Ovary (tissue), 3 donors: ENCODE measurements at regions not wholly inside any gene's neighbourhood (a gene's known extent, or its start where the extent isn't known, plus 50 kb on each side); places are given as distances from the start of the nearest gene placed in this dataset.

Experiments
- CTCF ChIP-seq, 3 donors: fragments of 450-650 bp in 2 of 3; fragments of 200-600 bp in 1 of 3; IDR thresholded peaks; one replicate each; pipeline versions ENCODE4 v1.5.1 to v1.8.0; 2016 to 2022; ENCODE audit warnings: antibody characterized with exemption in 3 of 3, mild to moderate bottlenecking in 1 of 3
- EP300 ChIP-seq: sonication (generic); formaldehyde crosslinking; IDR thresholded peaks from one replicate; pipeline ENCODE4 v1.6.1; 2017; ENCODE audit warnings: antibody characterized with exemption
- donor health status: DM: no; HTN: no; CAD: no.

DNA sequence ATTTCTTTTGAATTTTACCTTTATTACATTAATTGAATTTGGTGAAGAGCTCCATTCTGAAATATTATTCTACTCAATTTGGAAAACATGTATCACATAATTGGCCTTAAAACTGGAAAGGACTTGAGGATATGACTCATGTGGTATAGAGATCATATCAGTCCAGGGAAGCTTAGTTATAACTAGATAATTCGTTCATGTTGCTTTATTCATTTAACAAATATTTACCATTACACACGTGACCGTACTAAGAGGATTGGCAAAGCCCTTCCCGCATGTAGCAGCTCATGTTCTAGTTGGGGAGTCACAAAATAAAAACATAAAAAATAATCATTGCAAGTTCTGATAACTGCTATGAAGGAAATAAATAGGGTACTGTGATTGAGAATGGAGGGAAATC lies 1816.5 kb downstream of the MAT2B start:
- TF ChIP-seq CTCF (IDR thresholded peaks at IDR 0.05) = no peak
- no peak for TF ChIP-seq EP300
